Kidney (tissue), 13 donors: ENCODE measurements at regions not wholly inside any gene's neighbourhood (a gene's known extent, or its start where the extent isn't known, plus 50 kb on each side); places are given as distances from the start of the nearest gene placed in this dataset.

Experiments used
- DNase-seq, 5 donors: peaks; one replicate each; pipeline ENCODE4 v3.0.0-alpha.2; 2013 to 2020
- FAIRE-seq: peaks from 2 replicates; lab custom pipeline; 2012; peaks lifted over from hg19 to GRCh38; lab: Jason Lieb, UNC
- H3K27ac ChIP-seq, 2 donors: one replicate each; pipeline ENCODE4 v1.7.0; 2013; ENCODE audit warnings: low read depth in 2 of 2, low read length in 2 of 2, inconsistent platforms in 1 of 2
- H3K27me3 ChIP-seq: one replicate; pipeline ENCODE4 v1.7.1; 2013; ENCODE audit warnings: low read length, inconsistent platforms; ENCODE audit not compliant: control insufficient read depth, insufficient read depth
- H3K36me3 ChIP-seq, 3 donors: one replicate each; pipeline versions ENCODE4 v1.7.0 to v1.7.1; 2013; ENCODE audit warnings: low read length in 3 of 3, control low read depth in 1 of 3, inconsistent platforms in 1 of 3; ENCODE audit not compliant: insufficient read depth in 3 of 3, control insufficient read depth in 2 of 3
- H3K4me1 ChIP-seq, 3 donors: one replicate each; pipeline versions ENCODE4 v1.7.0 to v1.7.1; 2013; ENCODE audit warnings: low read length in 3 of 3, inconsistent platforms in 1 of 3, low read depth in 1 of 3; ENCODE audit not compliant: control insufficient read depth in 2 of 3, insufficient read depth in 2 of 3
- H3K4me3 ChIP-seq, 3 donors: one replicate each; pipeline versions ENCODE4 v1.7.0 to v1.8.1; 2013; ENCODE audit warnings: low read length in 3 of 3, control low read depth in 1 of 3, inconsistent platforms in 1 of 3
- H3K9ac ChIP-seq, 3 donors: one replicate each; pipeline versions ENCODE4 v1.7.0 to v1.7.1; 2013; ENCODE audit warnings: low read length in 3 of 3, control low read depth in 1 of 3, inconsistent platforms in 1 of 3
- H3K9me3 ChIP-seq, 3 donors: one replicate each; pipeline versions ENCODE4 v1.7.0 to v1.7.1; 2013; ENCODE audit warnings: low read length in 3 of 3, control low read depth in 1 of 3, inconsistent platforms in 1 of 3; ENCODE audit not compliant: control insufficient read depth in 2 of 3, insufficient read depth in 1 of 3
- intact Hi-C: fragments of 100-400 bp; cut with DNase I; formaldehyde crosslinking; loops from one replicate; pipeline ENCODE4 v1.11.1; 2022
- TF ChIP-seq, protein P1 (sequence below): IDR thresholded peaks from 3 replicates; pipeline ENCODE4 v1.5.1; 2012; ENCODE audit warnings: mild to moderate bottlenecking, moderate library complexity, borderline replicate concordance; ENCODE audit not compliant: insufficient read depth; ENCODE audit errors: extremely low read depth
- donor health status: control.
- donor health status: control.
- donor health status: control.
- donor health status: control.
- donor health status: control.
- donor health status: DM: yes; HTN: yes; CAD: no.
- donor health status: Normal renal cell carcinoma (clear cell type).

DNA sequence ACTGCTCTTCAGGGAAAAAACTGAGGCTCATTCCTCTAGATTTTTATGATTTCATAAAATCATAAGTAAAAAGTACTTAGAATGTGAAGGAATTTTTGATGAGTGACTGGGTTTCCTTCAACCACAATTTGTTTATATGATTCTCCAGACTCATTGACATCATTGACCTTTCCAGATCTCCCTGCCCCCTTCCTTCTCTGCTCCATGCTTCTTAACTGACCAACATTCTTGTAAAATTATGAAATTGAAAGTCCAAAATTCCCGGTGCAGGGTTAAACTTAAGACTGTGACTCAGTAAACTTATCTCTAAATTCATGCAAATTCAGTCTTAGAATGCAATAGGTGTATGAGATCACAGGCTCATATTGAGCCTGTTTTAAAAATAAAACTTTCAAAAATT lies 648.9 kb downstream of the TDRD15 start:
- no peak for FAIRE-seq
- Histone ChIP-seq H3K9me3 (no peaks in the 10 kb centered on the region), H3K27ac (no peak overlapping the region), H3K27me3 (no peaks in the 10 kb centered on the region), H3K4me1 (no peaks in the 10 kb centered on the region), H3K9ac (no peak overlapping the region), H3K36me3 (no peaks in the 10 kb centered on the region), H3K4me3 (no peak overlapping the region)
- DNase-seq, result no peak
- intact Hi-C loops, result no loop called here
- TF ChIP-seq, protein P1, sequence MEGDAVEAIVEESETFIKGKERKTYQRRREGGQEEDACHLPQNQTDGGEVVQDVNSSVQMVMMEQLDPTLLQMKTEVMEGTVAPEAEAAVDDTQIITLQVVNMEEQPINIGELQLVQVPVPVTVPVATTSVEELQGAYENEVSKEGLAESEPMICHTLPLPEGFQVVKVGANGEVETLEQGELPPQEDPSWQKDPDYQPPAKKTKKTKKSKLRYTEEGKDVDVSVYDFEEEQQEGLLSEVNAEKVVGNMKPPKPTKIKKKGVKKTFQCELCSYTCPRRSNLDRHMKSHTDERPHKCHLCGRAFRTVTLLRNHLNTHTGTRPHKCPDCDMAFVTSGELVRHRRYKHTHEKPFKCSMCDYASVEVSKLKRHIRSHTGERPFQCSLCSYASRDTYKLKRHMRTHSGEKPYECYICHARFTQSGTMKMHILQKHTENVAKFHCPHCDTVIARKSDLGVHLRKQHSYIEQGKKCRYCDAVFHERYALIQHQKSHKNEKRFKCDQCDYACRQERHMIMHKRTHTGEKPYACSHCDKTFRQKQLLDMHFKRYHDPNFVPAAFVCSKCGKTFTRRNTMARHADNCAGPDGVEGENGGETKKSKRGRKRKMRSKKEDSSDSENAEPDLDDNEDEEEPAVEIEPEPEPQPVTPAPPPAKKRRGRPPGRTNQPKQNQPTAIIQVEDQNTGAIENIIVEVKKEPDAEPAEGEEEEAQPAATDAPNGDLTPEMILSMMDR, result no peak

DNA sequence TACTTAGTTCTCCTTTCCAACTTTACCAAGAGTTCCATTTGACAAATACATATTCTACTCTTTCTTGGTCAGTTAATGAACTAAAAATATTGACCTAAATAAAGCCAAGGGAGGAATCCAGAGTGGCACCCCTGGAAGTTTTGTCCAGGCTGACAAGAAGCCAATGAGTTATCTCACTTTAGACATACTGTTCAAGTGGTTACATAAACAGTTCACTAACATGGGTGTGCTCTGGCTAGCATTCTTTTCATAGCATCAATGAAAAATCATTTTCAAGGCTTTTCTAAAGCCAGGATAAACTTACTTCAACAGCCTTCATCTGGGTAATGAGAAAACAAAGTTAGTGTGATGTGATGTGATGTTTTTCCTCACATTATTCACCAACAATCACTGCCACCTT lies 649.4 kb downstream of the TDRD15 start:
- H3K9me3 ChIP-seq, result no peaks in the 10 kb centered on the region
- intact Hi-C loops, result no loop called here
- H3K4me1 ChIP-seq, result no peaks in the 10 kb centered on the region
- H3K27ac ChIP-seq, result no peak overlapping the region
- no peak for DNase-seq
- H3K36me3 ChIP-seq, result no peaks in the 10 kb centered on the region
- TF ChIP-seq, protein P1, result no peak
- H3K27me3 ChIP-seq, result no peaks in the 10 kb centered on the region
- no peak overlapping the region for H3K9ac ChIP-seq
- H3K4me3 ChIP-seq, result no peak overlapping the region
- no peak for FAIRE-seq

DNA sequence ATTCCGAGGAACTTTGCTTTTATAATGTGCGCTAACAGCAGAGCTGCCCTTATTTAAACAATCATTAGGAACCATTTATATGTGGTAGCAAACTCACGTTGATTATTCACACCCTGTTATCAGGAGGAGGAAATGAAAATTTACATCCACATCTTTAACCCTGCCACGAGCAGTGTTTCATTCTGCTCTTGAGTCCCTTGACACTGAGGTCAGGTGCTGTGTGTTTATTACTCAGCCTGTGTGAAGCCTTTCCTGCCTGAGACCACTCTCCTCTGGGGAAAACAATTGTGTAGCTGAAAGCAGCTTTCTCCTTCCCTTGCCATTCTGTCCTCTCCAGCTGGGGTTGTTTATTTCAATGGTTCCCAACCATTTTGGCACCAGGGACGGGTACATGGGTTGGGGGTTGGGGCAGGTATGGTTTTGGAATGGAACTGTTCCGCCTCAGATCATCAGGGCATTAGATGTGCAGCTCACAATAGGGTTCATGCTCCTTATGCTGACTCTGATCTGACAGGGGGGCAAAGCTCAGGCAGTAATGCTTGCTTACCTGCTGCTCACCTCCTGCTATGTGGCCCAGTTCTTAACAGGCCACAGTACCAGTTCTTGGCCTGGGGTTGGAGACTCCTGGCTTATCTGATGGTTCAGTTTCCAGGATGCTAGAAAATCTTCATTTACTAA lies 651.1 kb downstream of the TDRD15 start:
- FAIRE-seq, result no peak
- no peaks in the 10 kb centered on the region for H3K27me3 ChIP-seq
- no peak overlapping the region for H3K27ac ChIP-seq
- H3K4me3 ChIP-seq, result no peak overlapping the region
- H3K36me3 ChIP-seq, result no peaks in the 10 kb centered on the region
- H3K9ac ChIP-seq, result no peak overlapping the region
- intact Hi-C loops, result no loop called here
- no peaks in the 10 kb centered on the region for H3K4me1 ChIP-seq
- no peaks in the 10 kb centered on the region for H3K9me3 ChIP-seq
- TF ChIP-seq, protein P1, result no peak
- peak in 2 of 5 donors; percentile 7 to 32 for DNase-seq

DNA sequence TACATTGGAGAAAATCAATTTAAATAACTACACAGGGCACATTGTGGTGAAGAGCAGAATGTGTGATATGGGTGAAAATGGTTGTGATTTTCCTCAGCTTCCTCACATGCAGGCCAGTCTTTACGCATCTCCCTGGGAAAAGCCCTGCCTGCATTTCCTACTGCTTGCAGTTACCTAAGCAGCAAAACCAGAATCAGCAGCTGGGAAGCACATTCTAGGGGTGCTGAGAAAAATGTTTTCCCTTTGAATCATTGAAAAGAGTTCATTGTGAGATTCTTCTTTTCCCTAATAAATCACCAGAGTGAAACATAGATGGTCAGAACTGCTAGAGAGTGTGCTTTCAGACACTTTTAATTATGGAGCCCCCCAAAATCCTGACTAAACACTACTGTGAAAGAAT lies 656.0 kb downstream of the TDRD15 start:
- H3K4me1 ChIP-seq, result no peaks in the 10 kb centered on the region
- no peak overlapping the region for H3K4me3 ChIP-seq
- TF ChIP-seq, protein P1, result no peak
- H3K36me3 ChIP-seq, result no peaks in the 10 kb centered on the region
- no peak for FAIRE-seq
- no peak overlapping the region for H3K27ac ChIP-seq
- no peak for DNase-seq
- intact Hi-C loops, result no loop called here
- no peak overlapping the region for H3K9ac ChIP-seq
- H3K27me3 ChIP-seq, result no peaks in the 10 kb centered on the region
- H3K9me3 ChIP-seq, result no peaks in the 10 kb centered on the region
